HEK293T (cell line): ENCODE measurements at regions not wholly inside any gene's neighbourhood (a gene's known extent, or its start where the extent isn't known, plus 50 kb on each side); places are given as distances from the start of the nearest gene placed in this dataset.

Source experiments
- FOXA1 ChIP-seq: fragments of 450-650 bp; IDR thresholded peaks from 2 replicates; pipeline ENCODE4 v1.6.1; 2016; ENCODE audit warnings: mild to moderate bottlenecking
- FOXK2 ChIP-seq: fragments of 450-650 bp; IDR thresholded peaks from 2 replicates; pipeline ENCODE4 v1.6.1; 2016; ENCODE audit warnings: mild to moderate bottlenecking
- FOXM1 ChIP-seq: fragments of 450-650 bp; IDR thresholded peaks from 2 replicates; pipeline ENCODE4 v1.6.1; 2017; ENCODE audit warnings: mild to moderate bottlenecking, borderline replicate concordance
- L3MBTL2 ChIP-seq: fragments of 450-650 bp; conservative IDR thresholded peaks from 2 replicates; pipeline ENCODE4 v1.6.1; 2016; ENCODE audit warnings: mild to moderate bottlenecking
- LEF1 ChIP-seq: fragments of 450-650 bp; IDR thresholded peaks from 2 replicates; pipeline ENCODE4 v1.6.1; 2017; ENCODE audit warnings: mild to moderate bottlenecking, borderline replicate concordance
- NFRKB ChIP-seq: fragments of 450-650 bp; IDR thresholded peaks from 2 replicates; pipeline ENCODE4 v1.6.1; 2016; ENCODE audit warnings: mild to moderate bottlenecking, moderate library complexity
- SUZ12 ChIP-seq: fragments of 450-650 bp; IDR thresholded peaks from 2 replicates; pipeline ENCODE4 v1.6.1; 2016; ENCODE audit warnings: mild to moderate bottlenecking
- TARDBP ChIP-seq: fragments of 450-650 bp; IDR thresholded peaks from 2 replicates; pipeline ENCODE4 v1.6.1; 2016
- TF ChIP-seq, protein P1 (sequence below): fragments of 450-650 bp; IDR thresholded peaks from 2 replicates; pipeline ENCODE4 v1.6.1; 2016

DNA sequence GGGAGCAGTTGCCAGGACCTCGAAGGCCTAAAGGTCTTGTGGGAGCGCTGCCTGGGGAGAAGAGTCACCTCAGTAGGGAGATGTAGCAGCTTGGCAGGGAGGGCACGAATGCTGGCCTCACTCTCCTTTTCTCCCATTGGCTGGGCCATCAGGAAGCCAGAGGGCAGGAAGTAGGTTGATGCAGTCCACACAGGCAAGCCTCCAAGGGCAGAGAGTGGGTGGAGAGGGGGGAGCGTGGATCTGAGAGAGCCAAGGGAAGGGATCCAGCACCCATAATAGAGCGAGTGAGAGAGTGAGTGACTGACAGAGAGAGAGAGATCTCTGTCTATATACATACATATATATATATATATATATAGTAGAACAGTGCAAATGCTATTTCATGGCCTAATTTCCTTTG, 215.3 kb upstream of the LRFN2 start:
- no peak for TF ChIP-seq FOXK2
- TF ChIP-seq, protein P1, sequence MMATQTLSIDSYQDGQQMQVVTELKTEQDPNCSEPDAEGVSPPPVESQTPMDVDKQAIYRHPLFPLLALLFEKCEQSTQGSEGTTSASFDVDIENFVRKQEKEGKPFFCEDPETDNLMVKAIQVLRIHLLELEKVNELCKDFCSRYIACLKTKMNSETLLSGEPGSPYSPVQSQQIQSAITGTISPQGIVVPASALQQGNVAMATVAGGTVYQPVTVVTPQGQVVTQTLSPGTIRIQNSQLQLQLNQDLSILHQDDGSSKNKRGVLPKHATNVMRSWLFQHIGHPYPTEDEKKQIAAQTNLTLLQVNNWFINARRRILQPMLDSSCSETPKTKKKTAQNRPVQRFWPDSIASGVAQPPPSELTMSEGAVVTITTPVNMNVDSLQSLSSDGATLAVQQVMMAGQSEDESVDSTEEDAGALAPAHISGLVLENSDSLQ: no peak
- TF ChIP-seq L3MBTL2: no peak
- TF ChIP-seq FOXM1: no peak
- no peak for TF ChIP-seq TARDBP
- TF ChIP-seq LEF1: no peak
- no peak for TF ChIP-seq NFRKB
- no peak for TF ChIP-seq SUZ12
- TF ChIP-seq FOXA1: no peak
